NCI-H2029 (cell line): ENCODE measurements at regions not wholly inside any gene's neighbourhood (a gene's known extent, or its start where the extent isn't known, plus 50 kb on each side); places are given as distances from the start of the nearest gene placed in this dataset.
A peak's percentile ranks its signal among the peaks of the same experiment; 100 is the strongest.
"Not testable (repeated sequence)": the region's sequence is repeated elsewhere in the genome, so short reads cannot be mapped to it uniquely, and the experiment has no call there.

Experiments used
- DNase-seq: peaks from one replicate; lab custom pipeline; 2025; lab: John Stamatoyannopoulos, UW

DNA sequence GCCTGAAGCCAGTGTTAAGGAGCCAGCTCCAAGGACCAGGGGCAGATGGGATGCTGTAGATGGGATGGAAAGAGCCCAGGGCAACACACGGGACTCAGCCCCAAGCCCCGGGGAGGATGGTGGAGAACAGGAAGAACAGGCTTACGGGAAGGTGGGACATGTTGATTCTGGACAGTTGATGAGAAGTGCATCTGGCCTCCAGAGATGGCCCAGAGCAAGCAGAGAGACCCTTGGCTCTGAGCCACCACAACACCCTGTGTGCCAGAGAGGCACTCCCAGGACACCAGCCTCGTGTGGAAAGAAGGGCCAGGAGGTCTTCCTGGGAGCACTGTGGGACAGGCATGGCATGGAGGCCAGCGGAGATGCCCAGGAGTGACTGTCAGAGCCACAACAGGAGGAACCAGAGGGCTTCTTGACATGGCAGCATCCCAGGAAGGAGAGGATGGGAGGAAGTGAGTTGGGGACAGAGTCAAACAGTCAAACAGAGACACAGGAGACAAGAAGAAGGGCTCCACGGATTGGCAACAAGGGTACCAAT, 156.3 kb upstream of the MVB12B start:
- no peak for DNase-seq

DNA sequence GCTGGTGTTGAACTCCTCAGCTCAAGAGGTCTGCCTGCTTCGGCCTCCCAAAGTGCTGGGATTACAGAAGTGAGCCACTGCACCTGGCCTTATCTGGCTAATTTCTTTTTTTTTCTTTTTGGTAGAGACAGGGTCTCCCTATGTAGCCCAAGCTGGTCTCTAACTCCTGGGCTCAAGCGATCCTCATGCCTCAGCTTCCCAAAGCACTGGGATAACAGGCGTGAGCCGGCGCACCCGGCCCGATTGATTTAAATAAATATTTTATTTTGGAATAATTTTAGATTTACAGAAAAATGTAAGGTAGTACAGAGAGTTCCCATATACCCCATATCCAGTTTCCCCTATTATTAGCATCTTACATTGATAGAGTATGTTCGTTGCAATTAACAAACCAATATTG, 155.0 kb upstream of the MVB12B start:
- no peak for DNase-seq

- no peak for DNase-seq
Measured at GRCh38 chr9:126173401-126173800, 153.2 kb upstream of the MVB12B start.

- DNase-seq = no peak
Measured at GRCh38 chr9:126173929-126174328, 152.7 kb upstream of the MVB12B start.

DNA sequence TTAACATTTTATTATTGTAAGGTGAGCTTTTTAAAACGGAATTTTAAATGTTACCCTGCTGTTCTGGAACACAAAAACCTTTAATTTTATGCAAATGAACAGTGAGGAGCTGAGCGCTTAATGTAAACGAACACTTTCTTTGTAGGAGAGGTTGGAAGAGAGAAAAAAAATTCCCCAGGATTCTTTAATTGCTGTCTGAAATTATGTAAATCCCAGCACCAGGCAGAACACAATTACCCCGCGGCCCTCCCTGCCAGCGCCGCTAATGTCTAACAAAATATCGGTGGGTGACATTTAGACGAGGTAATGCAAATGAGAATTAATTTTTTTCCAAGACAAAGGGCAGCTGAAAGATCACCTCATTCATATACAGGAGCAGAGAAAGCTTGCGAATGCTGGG, 143.4 kb upstream of the MVB12B start:
- no peak for DNase-seq

DNA sequence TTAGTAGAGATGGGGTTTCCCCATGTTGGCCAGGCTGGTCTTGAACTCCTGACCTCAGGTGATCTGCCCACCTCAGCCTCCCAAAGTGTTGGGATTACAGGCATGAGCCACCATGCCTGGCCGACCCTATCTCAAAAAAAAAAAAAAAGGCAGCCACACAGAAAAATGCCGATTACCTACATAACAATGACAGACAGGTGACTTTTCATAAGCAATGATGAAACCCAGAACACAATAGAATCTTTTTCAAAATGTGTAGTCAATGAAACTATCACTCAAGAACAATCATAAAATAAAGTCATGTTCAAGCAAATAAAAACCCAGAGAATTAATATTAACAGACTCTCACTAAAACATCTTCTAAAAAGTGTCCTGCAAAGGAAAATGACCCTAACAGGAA, 135.6 kb upstream of the MVB12B start:
- DNase-seq = not testable (repeated sequence)

- no peak for DNase-seq
Measured at GRCh38 chr9:126198854-126199253, 127.8 kb upstream of the MVB12B start.

DNA sequence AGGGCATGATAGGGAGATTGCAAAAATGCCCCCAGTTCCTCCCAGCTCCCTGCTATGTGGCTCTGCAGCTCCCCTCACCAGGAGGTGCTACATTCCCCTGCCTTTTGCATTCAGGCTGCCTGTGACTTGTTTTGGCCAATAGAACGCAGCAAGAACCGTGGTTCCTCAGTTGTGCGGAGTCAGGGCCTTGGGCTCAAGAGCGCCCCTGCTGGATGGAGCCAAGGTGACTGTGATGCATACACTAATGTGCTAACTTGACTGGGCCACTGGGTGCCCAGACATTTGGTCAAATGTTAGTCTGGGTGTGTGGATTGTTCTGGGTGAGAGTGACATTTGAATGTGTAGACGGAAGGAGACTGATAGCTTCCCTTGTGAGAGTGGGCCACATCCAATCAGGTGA, 123.3 kb upstream of the MVB12B start:
- no peak for DNase-seq

- no peak for DNase-seq
Measured at GRCh38 chr9:126204197-126204596, 122.4 kb upstream of the MVB12B start.

DNA sequence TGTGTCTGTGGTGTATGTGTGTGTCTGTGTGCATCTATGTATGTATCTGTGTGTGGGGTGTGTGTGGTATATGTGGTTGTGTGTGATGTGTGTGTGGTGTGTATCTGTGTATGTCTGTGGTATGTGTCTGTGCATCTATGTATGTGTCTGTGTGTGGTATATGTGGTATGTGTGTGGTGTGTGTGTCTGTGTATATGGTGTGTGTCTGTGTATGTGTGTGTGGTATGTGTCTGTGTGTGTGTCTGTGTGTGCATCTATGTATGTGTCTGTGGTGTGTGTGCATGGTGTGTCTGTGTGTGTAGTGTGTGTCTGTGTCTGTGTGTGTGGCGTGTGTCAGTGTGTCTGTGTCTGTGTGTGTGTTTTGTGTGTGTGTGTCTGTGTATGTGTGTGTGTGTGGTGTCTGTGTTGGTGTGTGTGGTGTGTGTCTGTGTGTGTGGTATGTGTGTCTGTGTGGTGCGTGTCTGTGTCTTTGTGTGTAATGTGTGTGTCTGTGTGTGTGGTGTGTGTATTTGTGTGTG, 121.9 kb upstream of the MVB12B start:
- DNase-seq = no peak

DNA sequence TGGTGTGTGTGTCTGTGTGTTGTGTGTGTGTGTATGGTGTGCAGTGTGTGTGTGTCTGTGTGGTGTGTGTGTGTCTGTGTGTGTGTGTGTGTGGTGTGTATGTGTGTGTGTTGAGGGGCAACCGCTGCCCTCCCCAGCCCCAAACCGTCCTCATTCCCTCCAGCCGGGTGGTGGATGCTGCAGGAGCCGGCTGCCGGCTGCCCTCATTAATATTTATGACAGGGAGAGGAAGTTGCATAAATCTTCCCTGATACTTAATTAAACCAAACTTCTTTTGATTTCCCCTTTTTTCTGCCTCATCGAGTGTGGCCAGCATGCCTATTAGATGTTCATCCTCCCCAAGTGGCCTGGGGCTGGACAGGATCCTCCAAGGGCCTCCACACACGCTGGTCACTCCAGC, 121.4 kb upstream of the MVB12B start:
- no peak for DNase-seq

- DNase-seq = no peak
Measured at GRCh38 chr9:126205845-126206498, 120.7 kb upstream of the MVB12B start.

DNA sequence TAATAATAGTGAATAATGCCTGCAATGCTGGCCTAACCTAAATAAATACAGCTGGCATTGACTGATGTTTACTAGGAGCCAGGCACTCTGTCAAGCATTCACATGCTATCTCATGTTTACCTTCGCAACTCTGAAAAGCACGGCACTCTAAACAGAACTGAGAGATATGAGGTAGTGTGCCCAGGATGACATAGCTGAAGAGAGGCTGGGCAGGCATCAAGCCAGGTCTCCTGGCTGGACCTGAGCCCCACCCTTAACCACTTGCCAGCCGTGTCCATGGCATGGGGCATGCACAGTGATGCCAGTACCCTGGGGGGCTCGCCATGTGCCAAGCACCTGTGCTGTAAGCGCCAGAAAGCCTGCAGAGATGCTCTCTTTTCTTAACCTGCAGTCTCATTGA, 119.4 kb upstream of the MVB12B start:
- peak; percentile 88 for DNase-seq

DNA sequence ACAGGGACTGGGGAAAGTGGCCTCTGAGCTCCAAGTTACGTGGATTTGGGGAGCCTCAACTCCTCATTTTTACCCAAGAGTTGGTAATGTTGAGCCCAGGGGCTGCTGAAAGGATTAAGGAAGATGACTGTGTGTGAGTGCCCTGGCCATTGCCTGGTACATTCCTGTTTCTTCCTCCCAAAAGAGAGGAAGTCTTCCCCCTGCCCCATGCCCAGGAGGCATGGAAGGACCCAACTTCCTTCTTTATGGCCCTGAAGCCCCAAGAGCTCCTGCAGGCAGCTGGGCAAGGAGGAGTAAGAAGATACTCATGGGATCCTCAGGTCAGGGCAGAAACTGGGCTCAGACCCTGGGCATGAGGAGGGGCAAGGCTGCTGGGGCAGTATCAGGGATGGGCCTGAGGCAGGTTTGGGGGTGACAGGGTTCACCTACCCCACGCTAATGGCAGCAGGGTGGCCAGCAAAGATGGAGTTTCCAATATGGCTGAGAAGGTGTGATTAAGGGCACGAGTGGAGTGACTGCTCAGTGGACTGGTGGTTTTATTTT, 118.3 kb upstream of the MVB12B start:
- no peak for DNase-seq

DNA sequence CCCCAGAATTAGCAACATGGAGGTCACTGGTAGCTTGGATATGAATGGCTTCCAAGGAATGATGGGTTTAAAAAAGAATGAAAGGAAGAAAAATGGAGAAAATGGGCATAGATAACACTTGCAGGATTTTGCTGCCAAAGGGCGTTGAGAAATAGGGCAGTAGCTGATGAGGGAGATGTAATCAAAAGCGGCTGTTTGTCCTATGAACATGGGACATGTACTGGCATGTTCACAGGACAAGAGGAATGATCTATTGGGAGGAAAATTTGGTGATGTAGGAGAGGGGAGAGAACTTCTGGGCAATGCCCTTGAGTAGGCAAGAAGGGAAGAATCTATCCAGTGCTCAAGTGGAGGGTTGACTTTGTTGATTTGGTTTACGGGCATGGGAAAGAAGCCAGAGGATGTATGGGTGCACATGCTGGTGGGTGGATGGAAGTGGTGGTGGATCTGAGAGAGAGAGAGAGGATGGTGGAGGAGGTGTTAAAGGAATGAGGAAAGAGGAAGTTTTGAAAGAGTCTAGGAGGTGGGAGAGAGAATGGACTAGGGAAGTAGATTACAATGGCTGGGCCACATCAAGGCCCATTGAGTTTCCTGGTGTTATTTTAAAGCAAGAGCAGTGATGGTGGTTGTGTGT, 115.1 kb upstream of the MVB12B start:
- DNase-seq = no peak

DNA sequence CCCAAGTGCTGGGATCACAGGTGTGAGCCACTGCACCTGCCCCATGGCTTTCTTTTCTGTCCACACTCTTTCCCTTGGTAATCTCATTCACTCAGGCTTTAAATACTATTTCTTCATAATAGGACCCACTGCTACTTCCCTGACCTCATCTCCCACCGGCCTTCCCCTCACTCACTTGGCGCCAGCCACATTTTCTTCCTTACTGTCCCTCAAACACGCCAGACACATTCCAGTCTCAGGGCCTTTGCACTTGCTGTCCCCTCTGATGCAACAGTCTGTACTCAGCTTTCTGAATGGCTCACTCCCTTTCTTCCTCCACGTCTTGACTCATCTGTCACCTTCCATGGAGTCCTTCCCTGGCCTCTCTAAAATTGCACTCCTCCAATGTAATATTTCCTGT, 111.1 kb upstream of the MVB12B start:
- DNase-seq = no peak

DNA sequence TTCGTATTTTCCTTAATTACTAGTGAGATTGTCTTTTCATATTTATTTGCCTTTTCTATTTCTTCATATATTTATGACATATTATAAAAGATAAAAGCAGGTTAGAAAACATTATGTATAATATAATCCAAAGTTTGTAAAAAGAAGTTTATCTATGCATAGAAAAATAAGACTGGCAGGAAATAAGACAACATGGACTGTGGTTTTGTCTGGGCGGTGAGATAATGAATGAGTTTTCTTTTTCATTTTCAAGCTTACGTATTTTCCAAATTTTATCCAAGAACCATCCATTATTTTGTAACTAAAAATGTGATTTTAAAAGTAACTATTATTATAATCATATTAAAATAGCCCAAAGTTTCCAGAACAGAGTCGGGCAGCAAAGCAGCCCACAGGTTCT, 109.8 kb upstream of the MVB12B start:
- DNase-seq = no peak

DNA sequence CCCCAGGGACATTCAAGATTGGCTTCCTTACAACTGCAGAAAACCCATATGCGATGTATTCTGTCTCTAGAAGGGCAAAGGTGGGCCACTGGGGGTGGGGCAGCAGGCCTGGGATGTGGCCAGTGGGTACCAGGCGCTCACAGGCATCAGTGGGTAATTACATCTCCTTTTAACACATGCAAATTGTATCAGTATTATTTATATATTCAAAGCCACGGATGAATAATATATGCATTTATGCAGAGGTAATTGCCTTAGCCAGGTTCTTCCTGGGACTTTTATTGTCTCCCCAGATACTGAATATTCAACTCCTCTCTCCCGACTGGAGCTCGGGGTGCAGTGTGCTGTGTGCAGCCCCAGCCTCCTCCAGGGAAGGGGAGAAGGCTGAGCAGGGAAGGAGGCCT, 109.4 kb upstream of the MVB12B start:
- no peak for DNase-seq

GRCh38 chr9:126217797-126218196, 108.8 kb upstream of the MVB12B start:
- no peak for DNase-seq

- DNase-seq = no peak
Measured at GRCh38 chr9:126218359-126219125, 108.1 kb upstream of the MVB12B start.

DNA sequence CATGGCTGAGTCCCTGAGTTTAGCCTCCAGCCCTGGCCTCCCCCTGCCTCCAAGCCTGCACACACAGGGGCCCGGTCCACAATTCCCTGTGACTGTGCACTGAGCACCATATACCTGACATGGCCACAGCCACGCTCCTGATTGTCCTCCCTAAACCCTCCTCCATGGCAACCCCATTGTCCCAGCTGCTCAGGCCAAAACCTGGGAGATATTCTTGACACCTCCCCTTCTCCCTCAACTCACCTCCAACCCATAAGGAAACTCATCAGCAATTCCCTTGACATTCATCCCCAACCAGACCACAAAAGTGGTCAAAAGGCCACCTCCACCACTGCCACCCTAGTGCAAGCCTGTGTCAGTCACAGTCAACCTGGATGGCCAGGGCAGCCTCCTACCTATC, 107.5 kb upstream of the MVB12B start:
- DNase-seq = no peak

DNA sequence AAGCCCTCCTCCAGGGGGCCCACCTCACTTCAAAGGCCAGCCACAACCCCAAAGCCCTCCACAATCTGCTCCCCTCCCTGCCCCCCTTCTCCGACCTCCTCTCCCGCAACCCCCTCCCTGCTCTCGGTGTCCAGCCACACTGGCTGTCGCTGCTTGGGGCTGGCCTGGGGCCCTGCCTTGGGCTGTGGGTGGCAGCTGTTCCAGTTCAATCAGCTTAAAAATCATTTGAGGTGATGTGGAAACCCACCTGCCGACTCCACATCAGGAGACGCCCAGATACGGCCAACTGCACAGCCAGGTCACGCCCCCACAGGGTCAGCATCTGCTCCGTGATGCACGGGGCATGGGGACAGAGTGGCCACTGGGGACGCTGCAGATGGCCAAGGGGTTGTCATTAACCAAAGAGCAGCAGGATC, 107.0 kb upstream of the MVB12B start:
- no peak for DNase-seq

GRCh38 chr9:126221480-126221879, 105.1 kb upstream of the MVB12B start:
- no peak for DNase-seq
